Spleen (tissue), 11 donors: ENCODE measurements at regions not wholly inside any gene's neighbourhood (a gene's known extent, or its start where the extent isn't known, plus 50 kb on each side); places are given as distances from the start of the nearest gene placed in this dataset.

ENCODE experiments used
- DNase-seq: peaks from one replicate; pipeline ENCODE4 v3.0.0-alpha.2; 2020
- H3K27ac ChIP-seq, 8 donors: fragments of 200-600 bp; sonication (generic) in 7 of 8; 1 replicate in 4 of 8; 2 replicates in 4 of 8; pipeline versions ENCODE4 v1.5.0 to v1.8.0; 2016 to 2021; ENCODE audit warnings: inconsistent platforms in 4 of 8, mild to moderate bottlenecking in 4 of 8, moderate library complexity in 1 of 8
- H3K27me3 ChIP-seq, 7 donors: fragments of 200-600 bp; sonication (generic) in 6 of 7; replicated peaks in 1 of 7; 1 replicate in 4 of 7; 2 replicates in 3 of 7; pipeline versions ENCODE4 v1.5.0 to v1.8.0; 2016 to 2021; ENCODE audit warnings: inconsistent platforms in 3 of 7, mild to moderate bottlenecking in 1 of 7
- H3K36me3 ChIP-seq, 6 donors: fragments of 200-600 bp; sonication (generic) in 5 of 6; 1 replicate in 4 of 6; 2 replicates in 2 of 6; pipeline versions ENCODE4 v1.5.0 to v1.8.0; 2016 to 2021; ENCODE audit warnings: inconsistent platforms in 2 of 6
- H3K4me1 ChIP-seq, 6 donors: fragments of 200-600 bp; sonication (generic) in 5 of 6; 1 replicate in 3 of 6; 2 replicates in 3 of 6; pipeline versions ENCODE4 v1.5.0 to v1.8.0; 2016 to 2021; ENCODE audit warnings: inconsistent platforms in 3 of 6
- H3K4me3 ChIP-seq, 8 donors: fragments of 200-600 bp; sonication (generic) in 7 of 8; 1 replicate in 4 of 8; 2 replicates in 4 of 8; pipeline versions ENCODE4 v1.5.0 to v1.8.0; 2016 to 2021; ENCODE audit warnings: inconsistent platforms in 4 of 8, mild to moderate bottlenecking in 4 of 8, moderate library complexity in 2 of 8
- H3K9me3 ChIP-seq, 8 donors: fragments of 200-600 bp; sonication (generic) in 7 of 8; 1 replicate in 4 of 8; 2 replicates in 4 of 8; pipeline versions ENCODE4 v1.5.0 to v1.8.0; 2016 to 2021; ENCODE audit warnings: inconsistent platforms in 4 of 8
- POLR2A ChIP-seq, 3 donors: fragments of 450-650 bp; IDR thresholded peaks; one replicate each; pipeline ENCODE4 v1.5.1; 2017; ENCODE audit warnings: antibody characterized with exemption in 3 of 3, mild to moderate bottlenecking in 1 of 3
- POLR2AphosphoS5 ChIP-seq, 3 donors: sonication (generic); formaldehyde crosslinking; IDR thresholded peaks; one replicate each; pipeline ENCODE4 v1.5.1; 2017; ENCODE audit warnings: antibody characterized with exemption in 3 of 3
- WGBS, 5 donors: extraction: QIAGEN DNeasy Blood & Tissue Kit in 3 of 5; methylation state at CpG; one replicate each; pipeline versions ENCODE4 v1.1.5 to v1.1.7; 2013 to 2018; 5-methylcytosine and 5-hydroxymethylcytosine counted together
- intact Hi-C: fragments of 100-400 bp; cut with DNase I; formaldehyde crosslinking; loops from one replicate; pipeline ENCODE4 v1.15.0; 2023; ENCODE audit warnings: low total_unique reads
- TF ChIP-seq, protein P1 (sequence below), 11 experiments: fragments of 200-600 bp in 7 of 11; fragments of 450-650 bp in 4 of 11; sonication (generic) in 4 of 11; IDR thresholded peaks in 8 of 11; conservative IDR thresholded peaks in 3 of 11; 1 replicate in 7 of 11; 2 replicates in 4 of 11; pipeline versions ENCODE4 v1.4.0 to v1.8.0; 2016 to 2021; ENCODE audit warnings: antibody characterized with exemption in 11 of 11, inconsistent platforms in 4 of 11, mild to moderate bottlenecking in 1 of 11
- donor health status: healthy with polysubstance abuse.
- donor health status: DM: no; HTN: no; CAD: no; lungs with moderate emphysema.
- donor health status: DM: no; HTN: no; CAD: no.
- donor health status: Bipolar disorder and iron deficiency.
- donor health status: healthy.
- donor health status: DM: no; HTN: no; CAD: no.
- donor health status: DM: yes; HTN: yes; CAD: no.

- Histone ChIP-seq H3K27me3 (no peaks in the 10 kb centered on the region), H3K4me1 (no peaks in the 10 kb centered on the region), H3K27ac (no peak overlapping the region), H3K9me3 (peaks cover 0 to 10% (median 4%) of the 10 kb centered on the region in 8 donors), H3K36me3 (no peaks in the 10 kb centered on the region), H3K4me3 (no peak overlapping the region)
- DNase-seq: no peak
- intact Hi-C loops: no loop called here
- 63 to 78% (median 72%) methylated on average over 2 of the region's 2 CpGs for WGBS, 5 donors
- TF ChIP-seq POLR2AphosphoS5 (IDR thresholded peaks at IDR 0.05) (no peak), POLR2A (IDR thresholded peaks at IDR 0.05) (no peak)
- TF ChIP-seq, protein P1, sequence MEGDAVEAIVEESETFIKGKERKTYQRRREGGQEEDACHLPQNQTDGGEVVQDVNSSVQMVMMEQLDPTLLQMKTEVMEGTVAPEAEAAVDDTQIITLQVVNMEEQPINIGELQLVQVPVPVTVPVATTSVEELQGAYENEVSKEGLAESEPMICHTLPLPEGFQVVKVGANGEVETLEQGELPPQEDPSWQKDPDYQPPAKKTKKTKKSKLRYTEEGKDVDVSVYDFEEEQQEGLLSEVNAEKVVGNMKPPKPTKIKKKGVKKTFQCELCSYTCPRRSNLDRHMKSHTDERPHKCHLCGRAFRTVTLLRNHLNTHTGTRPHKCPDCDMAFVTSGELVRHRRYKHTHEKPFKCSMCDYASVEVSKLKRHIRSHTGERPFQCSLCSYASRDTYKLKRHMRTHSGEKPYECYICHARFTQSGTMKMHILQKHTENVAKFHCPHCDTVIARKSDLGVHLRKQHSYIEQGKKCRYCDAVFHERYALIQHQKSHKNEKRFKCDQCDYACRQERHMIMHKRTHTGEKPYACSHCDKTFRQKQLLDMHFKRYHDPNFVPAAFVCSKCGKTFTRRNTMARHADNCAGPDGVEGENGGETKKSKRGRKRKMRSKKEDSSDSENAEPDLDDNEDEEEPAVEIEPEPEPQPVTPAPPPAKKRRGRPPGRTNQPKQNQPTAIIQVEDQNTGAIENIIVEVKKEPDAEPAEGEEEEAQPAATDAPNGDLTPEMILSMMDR (IDR thresholded peaks at IDR 0.05 in 8 of 11, conservative IDR thresholded peaks at IDR 0.05 in 3 of 11): no peak
Measured at GRCh38 chr5:120974690-120975089, 510.6 kb downstream of the PRR16 start.

- H3K36me3 ChIP-seq: no peaks in the 10 kb centered on the region
- H3K27me3 ChIP-seq: no peaks in the 10 kb centered on the region
- DNase-seq: no peak
- H3K27ac ChIP-seq: no peak overlapping the region
- no peaks in the 10 kb centered on the region for H3K9me3 ChIP-seq
- H3K4me1 ChIP-seq: no peaks in the 10 kb centered on the region
- TF ChIP-seq, protein P1 (IDR thresholded peaks at IDR 0.05 in 8 of 11, conservative IDR thresholded peaks at IDR 0.05 in 3 of 11): no peak
- TF ChIP-seq POLR2AphosphoS5 (IDR thresholded peaks at IDR 0.05) (no peak), POLR2A (IDR thresholded peaks at IDR 0.05) (no peak)
- H3K4me3 ChIP-seq: no peak overlapping the region
- intact Hi-C loops: no loop called here
Measured at GRCh38 chr5:120982351-120982750, 518.3 kb downstream of the PRR16 start.

GRCh38 chr5:120985526-120985925 is 521.4 kb downstream of the PRR16 start:
- intact Hi-C loops: no loop called here
- H3K36me3 ChIP-seq: no peaks in the 10 kb centered on the region
- no peak for DNase-seq
- no peak overlapping the region for H3K4me3 ChIP-seq
- H3K9me3 ChIP-seq: no peaks in the 10 kb centered on the region
- TF ChIP-seq POLR2A (IDR thresholded peaks at IDR 0.05) (no peak), POLR2AphosphoS5 (IDR thresholded peaks at IDR 0.05) (no peak)
- TF ChIP-seq, protein P1 (IDR thresholded peaks at IDR 0.05 in 8 of 11, conservative IDR thresholded peaks at IDR 0.05 in 3 of 11): no peak
- H3K27ac ChIP-seq: no peak overlapping the region
- no peaks in the 10 kb centered on the region for H3K27me3 ChIP-seq
- no peaks in the 10 kb centered on the region for H3K4me1 ChIP-seq

- Histone ChIP-seq H3K4me3 (no peak overlapping the region), H3K4me1 (no peaks in the 10 kb centered on the region), H3K36me3 (no peaks in the 10 kb centered on the region), H3K9me3 (no peaks in the 10 kb centered on the region), H3K27ac (no peak overlapping the region), H3K27me3 (no peaks in the 10 kb centered on the region)
- no peak for TF ChIP-seq POLR2AphosphoS5 (IDR thresholded peaks at IDR 0.05)
- TF ChIP-seq, protein P1 (IDR thresholded peaks at IDR 0.05 in 8 of 11, conservative IDR thresholded peaks at IDR 0.05 in 3 of 11): no peak
- no peak for TF ChIP-seq POLR2A (IDR thresholded peaks at IDR 0.05)
- no peak for DNase-seq
- intact Hi-C loops: no loop called here
- 57 to 75% (median 70%) methylated on average over 1 of the region's 1 CpG for WGBS, 5 donors
Measured at GRCh38 chr5:120988491-120988890, 524.4 kb downstream of the PRR16 start.
